ENCODE measurements at regions not wholly inside any gene's neighbourhood (a gene's known extent, or its start where the extent isn't known, plus 50 kb on each side); places are given as distances from the start of the nearest gene placed in this dataset.

- TF ChIP-seq CTCF (IDR thresholded peaks at IDR 0.05; ENCODE audit: unreplicated experiment): no peak
- no TSS peak for BruUV-seq (replicated peaks)
- Mint-ChIP-seq H3K36me3 (ENCODE audit: insufficient read depth, unreplicated experiment) (no peaks in the 10 kb centered on the region), H3K4me1 (ENCODE audit: low read depth, unreplicated experiment) (no peaks in the 10 kb centered on the region), H3K9me3 (ENCODE audit: low read depth, unreplicated experiment) (peaks cover 2% of the 10 kb centered on the region), H3K27ac (ENCODE audit: unreplicated experiment) (no peak overlapping the region), H3K4me3 (ENCODE audit: low read depth, unreplicated experiment) (no peak overlapping the region), H3K27me3 (ENCODE audit: unreplicated experiment) (no peaks in the 10 kb centered on the region)
- CTCF ChIA-PET: no interaction called here
- DNase-seq: no peak
- intact Hi-C loops (cut with micrococcal nuclease; ENCODE audit: unreplicated experiment): no loop called here
Measured at GRCh38 chr18:42564761-42565160, 550.7 kb downstream of the RIT2 start.

- CTCF ChIA-PET: no interaction called here
- Mint-ChIP-seq H3K4me3 (ENCODE audit: low read depth, unreplicated experiment) (no peak overlapping the region), H3K36me3 (ENCODE audit: insufficient read depth, unreplicated experiment) (no peaks in the 10 kb centered on the region), H3K27me3 (ENCODE audit: unreplicated experiment) (no peaks in the 10 kb centered on the region), H3K9me3 (ENCODE audit: low read depth, unreplicated experiment) (peaks cover 6% of the 10 kb centered on the region), H3K27ac (ENCODE audit: unreplicated experiment) (no peak overlapping the region), H3K4me1 (ENCODE audit: low read depth, unreplicated experiment) (no peaks in the 10 kb centered on the region)
- no peak for DNase-seq
- no TSS peak for BruUV-seq (replicated peaks)
- intact Hi-C loops (cut with micrococcal nuclease; ENCODE audit: unreplicated experiment): no loop called here
- TF ChIP-seq CTCF (IDR thresholded peaks at IDR 0.05; ENCODE audit: unreplicated experiment): no peak
Measured at GRCh38 chr18:42568773-42569172, 546.7 kb downstream of the RIT2 start.

GRCh38 chr18:42574871-42575270 lies 540.6 kb downstream of the RIT2 start:
- Mint-ChIP-seq H3K36me3 (ENCODE audit: insufficient read depth, unreplicated experiment) (no peaks in the 10 kb centered on the region), H3K27ac (ENCODE audit: unreplicated experiment) (no peak overlapping the region), H3K4me3 (ENCODE audit: low read depth, unreplicated experiment) (no peak overlapping the region), H3K9me3 (ENCODE audit: low read depth, unreplicated experiment) (peaks cover 4% of the 10 kb centered on the region), H3K4me1 (ENCODE audit: low read depth, unreplicated experiment) (no peaks in the 10 kb centered on the region), H3K27me3 (ENCODE audit: unreplicated experiment) (no peaks in the 10 kb centered on the region)
- intact Hi-C loops (cut with micrococcal nuclease; ENCODE audit: unreplicated experiment): no loop called here
- TF ChIP-seq CTCF (IDR thresholded peaks at IDR 0.05; ENCODE audit: unreplicated experiment): no peak
- BruUV-seq (replicated peaks): no TSS peak
- CTCF ChIA-PET: no interaction called here
- DNase-seq: no peak

- no peak overlapping the region for H3K4me3 Mint-ChIP-seq (ENCODE audit: low read depth, unreplicated experiment)
- BruUV-seq (replicated peaks): no TSS peak
- DNase-seq: no peak
- H3K27ac Mint-ChIP-seq (ENCODE audit: unreplicated experiment): no peak overlapping the region
- CTCF ChIA-PET: no interaction called here
- peaks cover 4% of the 10 kb centered on the region for H3K9me3 Mint-ChIP-seq (ENCODE audit: low read depth, unreplicated experiment)
- H3K4me1 Mint-ChIP-seq (ENCODE audit: low read depth, unreplicated experiment): no peaks in the 10 kb centered on the region
- no peaks in the 10 kb centered on the region for H3K36me3 Mint-ChIP-seq (ENCODE audit: insufficient read depth, unreplicated experiment)
- H3K27me3 Mint-ChIP-seq (ENCODE audit: unreplicated experiment): no peaks in the 10 kb centered on the region
- TF ChIP-seq CTCF (IDR thresholded peaks at IDR 0.05; ENCODE audit: unreplicated experiment): no peak
- intact Hi-C loops (cut with micrococcal nuclease; ENCODE audit: unreplicated experiment): no loop called here
Measured at GRCh38 chr18:42576124-42576523, 539.4 kb downstream of the RIT2 start.

GRCh38 chr18:42578792-42579191 lies 536.7 kb downstream of the RIT2 start:
- no peak for DNase-seq
- CTCF ChIA-PET: no interaction called here
- Mint-ChIP-seq H3K36me3 (ENCODE audit: insufficient read depth, unreplicated experiment) (no peaks in the 10 kb centered on the region), H3K4me3 (ENCODE audit: low read depth, unreplicated experiment) (no peak overlapping the region), H3K9me3 (ENCODE audit: low read depth, unreplicated experiment) (peaks cover 2% of the 10 kb centered on the region), H3K4me1 (ENCODE audit: low read depth, unreplicated experiment) (no peaks in the 10 kb centered on the region), H3K27ac (ENCODE audit: unreplicated experiment) (no peak overlapping the region), H3K27me3 (ENCODE audit: unreplicated experiment) (no peaks in the 10 kb centered on the region)
- no peak for TF ChIP-seq CTCF (IDR thresholded peaks at IDR 0.05; ENCODE audit: unreplicated experiment)
- BruUV-seq (replicated peaks): no TSS peak
- intact Hi-C loops (cut with micrococcal nuclease; ENCODE audit: unreplicated experiment): no loop called here
